ENCODE measurements at regions not wholly inside any gene's neighbourhood (a gene's known extent, or its start where the extent isn't known, plus 50 kb on each side); places are given as distances from the start of the nearest gene placed in this dataset.

- no peak overlapping the region for H2AFZ ChIP-seq (ENCODE audit: low read depth, low read length)
- no peaks in the 10 kb centered on the region for H3K9me3 ChIP-seq (ENCODE audit: low read length)
- H4K20me1 ChIP-seq (ENCODE audit: insufficient read depth) = no peaks in the 10 kb centered on the region
- no peak overlapping the region for H3K27ac ChIP-seq (ENCODE audit: low read length)
- H3K79me2 ChIP-seq (replicated peaks; ENCODE audit: insufficient read depth, low read length) = no peaks in the 10 kb centered on the region
- TF ChIP-seq, protein P1, sequence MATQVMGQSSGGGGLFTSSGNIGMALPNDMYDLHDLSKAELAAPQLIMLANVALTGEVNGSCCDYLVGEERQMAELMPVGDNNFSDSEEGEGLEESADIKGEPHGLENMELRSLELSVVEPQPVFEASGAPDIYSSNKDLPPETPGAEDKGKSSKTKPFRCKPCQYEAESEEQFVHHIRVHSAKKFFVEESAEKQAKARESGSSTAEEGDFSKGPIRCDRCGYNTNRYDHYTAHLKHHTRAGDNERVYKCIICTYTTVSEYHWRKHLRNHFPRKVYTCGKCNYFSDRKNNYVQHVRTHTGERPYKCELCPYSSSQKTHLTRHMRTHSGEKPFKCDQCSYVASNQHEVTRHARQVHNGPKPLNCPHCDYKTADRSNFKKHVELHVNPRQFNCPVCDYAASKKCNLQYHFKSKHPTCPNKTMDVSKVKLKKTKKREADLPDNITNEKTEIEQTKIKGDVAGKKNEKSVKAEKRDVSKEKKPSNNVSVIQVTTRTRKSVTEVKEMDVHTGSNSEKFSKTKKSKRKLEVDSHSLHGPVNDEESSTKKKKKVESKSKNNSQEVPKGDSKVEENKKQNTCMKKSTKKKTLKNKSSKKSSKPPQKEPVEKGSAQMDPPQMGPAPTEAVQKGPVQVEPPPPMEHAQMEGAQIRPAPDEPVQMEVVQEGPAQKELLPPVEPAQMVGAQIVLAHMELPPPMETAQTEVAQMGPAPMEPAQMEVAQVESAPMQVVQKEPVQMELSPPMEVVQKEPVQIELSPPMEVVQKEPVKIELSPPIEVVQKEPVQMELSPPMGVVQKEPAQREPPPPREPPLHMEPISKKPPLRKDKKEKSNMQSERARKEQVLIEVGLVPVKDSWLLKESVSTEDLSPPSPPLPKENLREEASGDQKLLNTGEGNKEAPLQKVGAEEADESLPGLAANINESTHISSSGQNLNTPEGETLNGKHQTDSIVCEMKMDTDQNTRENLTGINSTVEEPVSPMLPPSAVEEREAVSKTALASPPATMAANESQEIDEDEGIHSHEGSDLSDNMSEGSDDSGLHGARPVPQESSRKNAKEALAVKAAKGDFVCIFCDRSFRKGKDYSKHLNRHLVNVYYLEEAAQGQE (IDR thresholded peaks at IDR 0.05; ENCODE audit: borderline replicate concordance) = no peak
- TF ChIP-seq TAF1 (IDR thresholded peaks at IDR 0.05; ENCODE audit: low read depth) (no peak), RAD21 (conservative IDR thresholded peaks at IDR 0.05) (no peak), MXI1 (conservative IDR thresholded peaks at IDR 0.05; ENCODE audit: poor library complexity, severe bottlenecking) (no peak), EP300 (conservative IDR thresholded peaks at IDR 0.05; ENCODE audit: poor library complexity, severe bottlenecking) (no peak)
- H3K27me3 ChIP-seq (ENCODE audit: insufficient read depth, low read depth, low read length) = no peaks in the 10 kb centered on the region
- no peaks in the 10 kb centered on the region for H3F3A ChIP-seq (ENCODE audit: insufficient read depth, low read length, poor library complexity, severe bottlenecking)
- H3K4me3 ChIP-seq (ENCODE audit: low read length) = no peak overlapping the region
- H3K36me3 ChIP-seq (ENCODE audit: insufficient read depth, low read length) = no peaks in the 10 kb centered on the region
- no peaks in the 10 kb centered on the region for H3K9me2 ChIP-seq (ENCODE audit: insufficient read depth, low read length)
- H3K9ac ChIP-seq (ENCODE audit: low read length) = no peak overlapping the region
- H3K4me2 ChIP-seq (ENCODE audit: low read length) = no peak overlapping the region
Observed at GRCh38 chr13:54196684-54197083, 1168.1 kb downstream of the OLFM4 start.

DNA sequence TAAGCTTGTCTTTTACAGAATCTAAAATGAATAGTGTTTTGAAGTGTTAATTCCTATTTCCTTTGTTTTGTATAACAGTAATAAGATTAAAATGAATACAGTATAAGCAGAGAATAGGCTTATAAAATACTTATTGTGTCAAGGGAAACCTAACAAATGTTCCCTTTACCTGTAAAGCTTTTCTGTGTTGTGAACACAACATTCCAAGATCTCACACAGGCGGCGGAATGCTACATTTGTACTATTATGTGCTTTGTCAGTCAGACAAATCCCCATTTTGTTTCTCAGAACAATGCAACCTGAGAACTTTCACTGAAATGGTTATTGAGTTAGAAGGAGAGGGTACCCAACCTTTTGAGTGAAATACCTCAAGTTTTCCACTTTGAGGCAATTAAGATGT is 1170.3 kb downstream of the OLFM4 start:
- Histone ChIP-seq H3K4me3 (ENCODE audit: low read length) (no peak overlapping the region), H3F3A (ENCODE audit: insufficient read depth, low read length, poor library complexity, severe bottlenecking) (no peaks in the 10 kb centered on the region), H2AFZ (ENCODE audit: low read depth, low read length) (no peak overlapping the region), H3K27ac (ENCODE audit: low read length) (no peak overlapping the region), H3K4me2 (ENCODE audit: low read length) (no peak overlapping the region), H3K9me2 (ENCODE audit: insufficient read depth, low read length) (no peaks in the 10 kb centered on the region), H3K27me3 (ENCODE audit: insufficient read depth, low read depth, low read length) (no peaks in the 10 kb centered on the region), H3K9ac (ENCODE audit: low read length) (no peak overlapping the region), H3K79me2 (replicated peaks; ENCODE audit: insufficient read depth, low read length) (no peaks in the 10 kb centered on the region), H3K36me3 (ENCODE audit: insufficient read depth, low read length) (no peaks in the 10 kb centered on the region), H3K9me3 (ENCODE audit: low read length) (no peaks in the 10 kb centered on the region), H4K20me1 (ENCODE audit: insufficient read depth) (no peaks in the 10 kb centered on the region)
- TF ChIP-seq MXI1 (conservative IDR thresholded peaks at IDR 0.05; ENCODE audit: poor library complexity, severe bottlenecking) = no peak
- no peak for TF ChIP-seq RAD21 (conservative IDR thresholded peaks at IDR 0.05)
- TF ChIP-seq, protein P1 (IDR thresholded peaks at IDR 0.05; ENCODE audit: borderline replicate concordance) = no peak
- TF ChIP-seq SMC3 (conservative IDR thresholded peaks at IDR 0.05; ENCODE audit: poor library complexity) = no peak
- no peak for TF ChIP-seq POLR2AphosphoS5 (IDR thresholded peaks at IDR 0.05)
- TF ChIP-seq EP300 (conservative IDR thresholded peaks at IDR 0.05; ENCODE audit: poor library complexity, severe bottlenecking) = no peak
- TF ChIP-seq, protein P2, sequence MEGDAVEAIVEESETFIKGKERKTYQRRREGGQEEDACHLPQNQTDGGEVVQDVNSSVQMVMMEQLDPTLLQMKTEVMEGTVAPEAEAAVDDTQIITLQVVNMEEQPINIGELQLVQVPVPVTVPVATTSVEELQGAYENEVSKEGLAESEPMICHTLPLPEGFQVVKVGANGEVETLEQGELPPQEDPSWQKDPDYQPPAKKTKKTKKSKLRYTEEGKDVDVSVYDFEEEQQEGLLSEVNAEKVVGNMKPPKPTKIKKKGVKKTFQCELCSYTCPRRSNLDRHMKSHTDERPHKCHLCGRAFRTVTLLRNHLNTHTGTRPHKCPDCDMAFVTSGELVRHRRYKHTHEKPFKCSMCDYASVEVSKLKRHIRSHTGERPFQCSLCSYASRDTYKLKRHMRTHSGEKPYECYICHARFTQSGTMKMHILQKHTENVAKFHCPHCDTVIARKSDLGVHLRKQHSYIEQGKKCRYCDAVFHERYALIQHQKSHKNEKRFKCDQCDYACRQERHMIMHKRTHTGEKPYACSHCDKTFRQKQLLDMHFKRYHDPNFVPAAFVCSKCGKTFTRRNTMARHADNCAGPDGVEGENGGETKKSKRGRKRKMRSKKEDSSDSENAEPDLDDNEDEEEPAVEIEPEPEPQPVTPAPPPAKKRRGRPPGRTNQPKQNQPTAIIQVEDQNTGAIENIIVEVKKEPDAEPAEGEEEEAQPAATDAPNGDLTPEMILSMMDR (IDR thresholded peaks at IDR 0.05; ENCODE audit: poor library complexity, severe bottlenecking) = no peak
- no peak for TF ChIP-seq EZH2 (IDR thresholded peaks at IDR 0.05; ENCODE audit: borderline replicate concordance, insufficient read depth, low read length, poor library complexity, severe bottlenecking)
- TF ChIP-seq TAF1 (IDR thresholded peaks at IDR 0.05; ENCODE audit: low read depth) = no peak
